DOHH2 (cell line): ENCODE measurements at regions not wholly inside any gene's neighbourhood (a gene's known extent, or its start where the extent isn't known, plus 50 kb on each side); places are given as distances from the start of the nearest gene placed in this dataset.

Source experiments
- H3F3A ChIP-seq: fragments of 200-600 bp; sonication (generic), shearing (Covaris generic); 2 replicates; pipeline ENCODE4 v1.6.0; 2016; ENCODE audit warnings: antibody characterized with exemption, mild to moderate bottlenecking; ENCODE audit not compliant: control insufficient read depth, insufficient read depth
- H3K27ac ChIP-seq: fragments of 200-600 bp; sonication (generic); 2 replicates; pipeline ENCODE4 v1.5.1; 2014; ENCODE audit warnings: low read depth, mild to moderate bottlenecking, low read length, moderate library complexity
- H3K27me3 ChIP-seq: fragments of 200-600 bp; sonication (generic); 2 replicates; pipeline ENCODE4 v1.6.1; 2014; ENCODE audit warnings: mild to moderate bottlenecking, low read length, mixed read lengths; ENCODE audit not compliant: control insufficient read depth
- H3K36me3 ChIP-seq: fragments of 200-600 bp; sonication (generic); 2 replicates; pipeline ENCODE4 v1.6.1; 2014; ENCODE audit warnings: mild to moderate bottlenecking, low read length, moderate library complexity, mixed read lengths; ENCODE audit not compliant: control insufficient read depth
- H3K4me1 ChIP-seq: fragments of 200-600 bp; sonication (generic); 2 replicates; pipeline ENCODE4 v1.6.1; 2014; ENCODE audit warnings: mild to moderate bottlenecking, low read length, mixed read lengths; ENCODE audit not compliant: control insufficient read depth
- H3K4me2 ChIP-seq: fragments of 200-600 bp; sonication (generic); 2 replicates; pipeline ENCODE4 v1.6.0; 2014; ENCODE audit warnings: mild to moderate bottlenecking, low read length, moderate library complexity
- H3K4me3 ChIP-seq: fragments of 200-600 bp; sonication (generic); 2 replicates; pipeline ENCODE4 v1.5.1; 2014; ENCODE audit warnings: mild to moderate bottlenecking, low read length, mixed read lengths
- H3K79me2 ChIP-seq: fragments of 200-600 bp; sonication (generic); 2 replicates; pipeline ENCODE4 v1.6.1; 2014; ENCODE audit warnings: mild to moderate bottlenecking, low read length, mixed read lengths; ENCODE audit not compliant: control insufficient read depth
- H3K9me2 ChIP-seq: fragments of 200-600 bp; sonication (generic); replicated peaks from 2 replicates; pipeline ENCODE4 v1.6.1; 2014; ENCODE audit warnings: mild to moderate bottlenecking, low read length, mixed read lengths; ENCODE audit not compliant: control insufficient read depth
- H3K9me3 ChIP-seq: fragments of 200-600 bp; sonication (generic); 2 replicates; pipeline ENCODE4 v1.6.1; 2014; ENCODE audit warnings: antibody characterized with exemption, low read length, mixed read lengths; ENCODE audit not compliant: control insufficient read depth, insufficient read depth
- H4K20me1 ChIP-seq: fragments of 200-600 bp; sonication (generic); 2 replicates; pipeline ENCODE4 v1.6.0; 2014; ENCODE audit warnings: low read depth, mild to moderate bottlenecking, antibody characterized with exemption, low read length, moderate library complexity; ENCODE audit not compliant: control insufficient read depth, insufficient read depth
- CTCF ChIP-seq: fragments of 200-600 bp; sonication (generic); IDR thresholded peaks from one replicate; pipeline ENCODE4 v1.5.1; 2014; ENCODE audit warnings: antibody characterized with exemption, mild to moderate bottlenecking, low read depth, low read length; ENCODE audit not compliant: poor library complexity, severe bottlenecking
- EZH2phosphoT487 ChIP-seq: fragments of 200-600 bp; sonication (generic); IDR thresholded peaks from 2 replicates; pipeline ENCODE4 v1.6.1; 2017; ENCODE audit warnings: borderline replicate concordance, mild to moderate bottlenecking, antibody characterized with exemption, low read length, moderate library complexity, mixed read lengths

- no peaks in the 10 kb centered on the region for H3K27me3 ChIP-seq
- no peaks in the 10 kb centered on the region for H3K9me3 ChIP-seq
- H3K27ac ChIP-seq = no peak overlapping the region
- no peaks in the 10 kb centered on the region for H3K9me2 ChIP-seq
- no peak overlapping the region for H3K4me3 ChIP-seq
- no peaks in the 10 kb centered on the region for H3K36me3 ChIP-seq
- H4K20me1 ChIP-seq = no peaks in the 10 kb centered on the region
- TF ChIP-seq CTCF = no peak
- no peak for TF ChIP-seq EZH2phosphoT487
- no peak overlapping the region for H3K4me2 ChIP-seq
- no peaks in the 10 kb centered on the region for H3K4me1 ChIP-seq
- H3F3A ChIP-seq = no peaks in the 10 kb centered on the region
- no peaks in the 10 kb centered on the region for H3K79me2 ChIP-seq
These were observed 127.2 kb downstream of the ACKR3 start for GRCh38 chr2:236696834-236697233.

DNA sequence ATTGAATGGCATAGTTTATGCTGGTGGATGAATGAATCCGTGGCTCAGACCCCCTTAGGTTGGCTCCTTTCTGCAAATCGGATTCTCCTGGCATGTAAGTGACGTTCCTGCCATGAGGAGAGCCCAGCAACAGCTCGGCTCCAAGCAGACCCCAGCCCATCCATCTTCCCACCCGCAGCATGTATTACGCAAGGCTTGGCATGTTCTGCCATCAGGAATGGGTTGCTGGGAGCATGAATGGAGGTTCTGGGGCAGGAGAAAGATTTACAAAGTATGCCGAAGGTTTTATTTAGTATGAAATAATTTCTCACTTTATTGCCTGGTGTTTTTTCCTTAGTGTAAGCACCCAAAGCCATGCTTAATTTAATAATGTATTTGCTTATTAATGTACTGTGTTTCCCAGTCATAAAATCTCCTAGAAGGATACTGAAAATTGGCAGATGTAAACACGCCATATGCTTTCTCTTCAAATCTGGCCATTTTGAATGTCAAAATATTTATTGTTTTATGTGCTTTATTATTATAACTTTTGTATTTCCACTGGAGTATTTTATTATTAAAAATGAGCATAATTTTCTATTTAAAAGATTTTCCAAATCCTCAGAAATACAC, 128.5 kb downstream of the ACKR3 start:
- Histone ChIP-seq H3K9me3 (no peaks in the 10 kb centered on the region), H3F3A (no peaks in the 10 kb centered on the region), H3K27me3 (no peaks in the 10 kb centered on the region), H3K4me3 (no peak overlapping the region), H3K9me2 (no peaks in the 10 kb centered on the region), H3K27ac (no peak overlapping the region), H4K20me1 (no peaks in the 10 kb centered on the region), H3K4me1 (no peaks in the 10 kb centered on the region), H3K79me2 (no peaks in the 10 kb centered on the region), H3K4me2 (no peak overlapping the region), H3K36me3 (no peaks in the 10 kb centered on the region)
- TF ChIP-seq EZH2phosphoT487 = no peak
- no peak for TF ChIP-seq CTCF

- H3K4me3 ChIP-seq = no peak overlapping the region
- TF ChIP-seq EZH2phosphoT487 (no peak), CTCF (no peak)
- no peaks in the 10 kb centered on the region for H3K27me3 ChIP-seq
- H3F3A ChIP-seq = no peaks in the 10 kb centered on the region
- no peak overlapping the region for H3K27ac ChIP-seq
- no peaks in the 10 kb centered on the region for H3K4me1 ChIP-seq
- no peaks in the 10 kb centered on the region for H3K79me2 ChIP-seq
- H3K36me3 ChIP-seq = no peaks in the 10 kb centered on the region
- no peak overlapping the region for H3K4me2 ChIP-seq
- no peaks in the 10 kb centered on the region for H3K9me2 ChIP-seq
- H3K9me3 ChIP-seq = no peaks in the 10 kb centered on the region
- no peaks in the 10 kb centered on the region for H4K20me1 ChIP-seq
These were observed 131.1 kb downstream of the ACKR3 start for GRCh38 chr2:236700703-236701102.
